GM18907 (cell line): ENCODE measurements at regions not wholly inside any gene's neighbourhood (a gene's known extent, or its start where the extent isn't known, plus 50 kb on each side); places are given as distances from the start of the nearest gene placed in this dataset.
"Not testable (repeated sequence)": the region's sequence is repeated elsewhere in the genome, so short reads cannot be mapped to it uniquely, and the experiment has no call there.

Source experiments
- ATAC-seq: cut with Tn5 transposase; IDR thresholded peaks from one replicate; pipeline ENCODE4 v1.9.1; 2021; ENCODE audit warnings: mild to moderate bottlenecking, moderate library complexity; ENCODE audit not compliant: unreplicated experiment

DNA sequence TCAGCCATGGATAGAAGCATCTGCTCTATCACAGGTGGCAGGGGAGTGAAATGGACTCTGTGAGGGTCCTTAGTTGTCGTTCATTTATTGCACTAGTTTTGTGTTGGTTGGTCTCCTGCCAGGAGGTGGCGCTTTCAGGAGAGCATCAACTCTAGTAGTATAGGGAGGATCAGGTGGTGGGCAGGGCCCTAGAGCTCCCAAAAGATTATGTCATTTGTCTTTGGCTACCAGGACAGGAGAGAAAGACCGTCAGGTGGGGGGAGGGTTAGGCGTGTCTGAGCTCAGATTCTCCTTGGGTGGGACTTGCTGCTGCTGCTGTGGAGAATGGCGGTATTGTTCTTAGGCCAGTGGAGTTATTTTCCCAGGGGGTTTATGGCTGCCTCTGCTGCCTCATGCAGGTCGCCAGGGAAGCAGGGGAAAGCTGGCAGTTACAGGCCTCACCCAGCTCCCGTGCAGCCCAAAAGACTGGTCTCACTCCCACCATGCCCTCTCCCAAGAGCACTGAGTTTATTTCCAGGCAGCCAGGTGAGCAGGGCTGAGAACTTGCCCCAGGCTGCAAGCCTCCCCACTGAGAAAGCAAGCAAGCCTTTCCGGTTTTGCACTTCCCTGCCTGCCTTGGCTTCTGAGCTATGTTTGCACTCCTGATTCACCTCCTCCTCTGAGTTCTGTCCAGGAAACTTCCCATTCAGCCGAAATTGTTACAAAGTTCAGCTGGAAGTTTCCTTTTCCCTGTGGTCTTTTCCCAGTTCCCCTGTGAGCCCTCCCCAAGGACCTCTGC, 317.3 kb downstream of the TAF11L14 start:
- ATAC-seq = no peak

DNA sequence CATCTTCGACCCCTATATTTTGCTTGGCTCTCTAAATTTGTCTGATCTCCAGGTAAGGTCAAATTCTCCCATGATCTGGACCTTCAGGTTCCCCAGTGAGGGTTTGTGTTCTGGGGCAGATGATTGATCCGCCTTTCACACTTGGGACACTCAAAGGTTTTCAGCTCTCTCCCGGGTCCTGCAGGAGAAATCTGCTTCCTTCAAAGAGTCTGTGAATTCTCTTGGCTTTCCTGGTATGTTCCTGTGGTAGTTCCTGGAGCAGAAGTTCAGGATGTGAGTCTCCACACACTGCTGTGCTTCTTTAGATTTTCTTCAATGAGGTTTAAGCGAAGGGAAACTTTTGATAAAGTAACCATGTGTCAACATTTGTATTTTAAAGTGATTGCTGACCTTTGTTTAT, 318.0 kb downstream of the TAF11L14 start:
- ATAC-seq = no peak

DNA sequence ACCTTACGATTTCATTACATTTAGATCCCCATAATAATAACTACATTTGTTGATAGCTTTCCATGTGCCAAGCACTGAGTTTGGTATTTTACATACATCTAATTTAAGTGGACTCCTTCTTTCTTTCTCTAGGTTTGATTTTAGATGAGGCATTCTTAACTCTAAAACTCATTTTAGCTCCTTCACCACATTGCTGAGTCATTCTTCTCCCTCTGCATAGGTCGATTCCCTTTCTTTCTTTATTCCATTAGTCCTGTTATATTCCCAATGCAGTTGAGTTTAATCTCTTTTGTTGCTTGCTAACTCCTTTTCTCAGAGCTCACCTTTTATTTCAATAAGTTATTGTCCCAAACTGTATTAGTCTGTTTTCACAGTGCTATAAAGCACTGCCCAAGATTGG, 329.8 kb downstream of the TAF11L14 start:
- no peak for ATAC-seq

DNA sequence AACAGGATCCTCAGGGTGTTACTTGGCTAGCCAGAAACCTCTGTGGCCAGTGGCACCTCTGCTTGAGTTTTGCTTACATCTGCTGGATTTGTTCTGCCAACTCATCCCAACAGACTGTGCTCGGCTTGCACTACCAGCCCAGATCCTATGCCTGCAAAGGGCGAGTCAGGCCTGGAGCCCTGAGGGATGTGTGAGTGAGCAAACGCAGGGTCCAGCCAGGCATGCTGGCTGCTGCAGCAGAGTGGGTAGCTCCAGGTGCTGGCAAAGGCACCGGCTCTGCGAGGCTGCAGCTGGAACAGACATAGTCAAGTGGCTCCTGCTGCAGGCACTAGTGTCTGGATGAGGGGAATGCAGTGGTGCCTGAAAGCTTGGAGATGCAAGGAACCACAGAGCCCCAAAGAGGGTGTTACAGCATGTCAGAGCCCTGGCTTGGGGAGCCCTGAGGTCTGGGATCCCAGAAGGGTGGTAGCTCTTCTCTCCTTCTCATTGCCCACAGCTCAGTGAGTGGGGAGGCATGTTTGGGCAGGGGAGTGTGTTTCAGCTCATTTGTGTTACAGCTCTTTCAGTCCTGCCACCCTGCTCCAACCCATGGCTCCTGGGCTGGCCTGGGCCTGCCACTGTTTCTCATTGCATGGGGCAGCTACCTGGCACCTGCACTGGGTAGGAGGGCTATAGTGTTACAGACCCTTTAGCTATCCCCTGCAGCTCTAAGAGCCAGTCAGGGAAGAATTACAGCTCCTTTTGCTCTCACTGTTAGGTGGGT, 332.6 kb downstream of the TAF11L14 start:
- no peak for ATAC-seq

DNA sequence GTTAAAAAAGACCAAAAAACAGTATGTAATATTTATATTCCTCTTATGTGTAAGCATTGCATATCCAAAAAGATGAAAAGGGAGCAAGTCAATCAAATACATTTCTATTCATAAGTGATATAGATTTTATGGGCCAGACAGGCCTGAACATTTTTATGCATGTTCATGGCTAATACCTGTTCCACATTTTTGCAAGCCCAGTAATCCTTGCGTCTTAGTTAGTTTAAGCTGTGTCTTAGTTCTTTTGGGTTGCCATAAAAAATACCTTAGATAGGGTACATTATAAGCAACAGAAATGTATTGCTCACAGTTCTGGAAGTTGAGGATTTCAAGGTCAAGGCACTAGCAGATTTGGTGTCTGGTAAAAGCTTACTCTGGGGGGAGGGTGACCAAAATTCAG, 342.1 kb downstream of the TAF11L14 start:
- no peak for ATAC-seq

DNA sequence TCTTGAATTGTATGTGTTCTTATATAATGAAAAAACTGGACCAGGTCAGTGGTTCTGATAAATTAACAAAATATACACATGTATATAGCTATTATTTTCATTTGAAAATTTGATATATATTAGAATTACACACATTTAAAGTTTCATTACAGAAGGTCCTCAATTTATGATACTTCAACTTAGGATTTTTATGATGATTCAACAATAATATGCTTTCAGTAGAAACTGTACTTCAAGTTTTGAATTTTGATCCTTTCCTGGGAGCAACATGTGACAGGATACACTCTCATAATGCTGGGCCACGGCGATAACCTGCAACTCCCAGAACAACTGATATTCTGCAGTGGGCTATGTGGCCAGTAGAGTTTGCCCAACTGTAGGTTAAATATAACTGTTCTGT, 344.7 kb downstream of the TAF11L14 start:
- no peak for ATAC-seq

DNA sequence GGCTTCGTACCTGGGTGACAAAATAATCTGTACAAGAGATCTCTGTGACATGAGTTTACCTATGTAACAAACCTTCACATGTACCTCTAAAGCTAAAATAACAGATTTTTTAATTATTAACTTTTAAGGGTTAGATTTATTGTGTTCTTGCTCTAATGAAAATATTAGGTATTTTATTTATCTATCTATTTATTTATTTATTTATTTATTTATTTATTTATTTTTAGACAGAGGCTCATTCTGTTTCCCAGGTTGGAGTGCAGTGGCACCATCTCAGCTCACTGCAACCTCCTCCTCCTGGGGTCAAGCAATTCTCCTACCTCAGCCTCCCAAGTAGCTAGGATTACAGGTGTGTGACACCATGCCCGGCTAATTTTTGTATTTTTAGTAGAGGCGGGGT, 348.4 kb downstream of the TAF11L14 start:
- not testable (repeated sequence) for ATAC-seq

DNA sequence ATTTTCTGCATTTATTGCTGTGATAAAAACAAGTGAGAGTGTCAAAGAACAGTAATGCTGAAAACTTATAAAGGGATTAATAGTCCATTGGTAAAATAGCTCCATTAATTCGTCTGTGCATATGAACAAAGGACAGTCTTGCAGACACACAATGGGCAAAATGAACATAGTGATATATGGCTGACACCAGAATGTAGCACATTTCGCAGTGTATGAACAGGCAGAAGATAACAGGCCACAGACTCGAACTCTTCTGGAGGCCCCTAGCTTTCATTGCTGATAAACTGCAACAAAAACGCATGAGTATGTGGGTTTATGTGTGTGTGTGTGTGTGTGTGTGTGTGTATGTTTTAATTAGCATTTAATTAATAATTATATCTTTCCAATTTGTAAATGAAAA, 354.8 kb downstream of the TAF11L14 start:
- ATAC-seq = no peak

DNA sequence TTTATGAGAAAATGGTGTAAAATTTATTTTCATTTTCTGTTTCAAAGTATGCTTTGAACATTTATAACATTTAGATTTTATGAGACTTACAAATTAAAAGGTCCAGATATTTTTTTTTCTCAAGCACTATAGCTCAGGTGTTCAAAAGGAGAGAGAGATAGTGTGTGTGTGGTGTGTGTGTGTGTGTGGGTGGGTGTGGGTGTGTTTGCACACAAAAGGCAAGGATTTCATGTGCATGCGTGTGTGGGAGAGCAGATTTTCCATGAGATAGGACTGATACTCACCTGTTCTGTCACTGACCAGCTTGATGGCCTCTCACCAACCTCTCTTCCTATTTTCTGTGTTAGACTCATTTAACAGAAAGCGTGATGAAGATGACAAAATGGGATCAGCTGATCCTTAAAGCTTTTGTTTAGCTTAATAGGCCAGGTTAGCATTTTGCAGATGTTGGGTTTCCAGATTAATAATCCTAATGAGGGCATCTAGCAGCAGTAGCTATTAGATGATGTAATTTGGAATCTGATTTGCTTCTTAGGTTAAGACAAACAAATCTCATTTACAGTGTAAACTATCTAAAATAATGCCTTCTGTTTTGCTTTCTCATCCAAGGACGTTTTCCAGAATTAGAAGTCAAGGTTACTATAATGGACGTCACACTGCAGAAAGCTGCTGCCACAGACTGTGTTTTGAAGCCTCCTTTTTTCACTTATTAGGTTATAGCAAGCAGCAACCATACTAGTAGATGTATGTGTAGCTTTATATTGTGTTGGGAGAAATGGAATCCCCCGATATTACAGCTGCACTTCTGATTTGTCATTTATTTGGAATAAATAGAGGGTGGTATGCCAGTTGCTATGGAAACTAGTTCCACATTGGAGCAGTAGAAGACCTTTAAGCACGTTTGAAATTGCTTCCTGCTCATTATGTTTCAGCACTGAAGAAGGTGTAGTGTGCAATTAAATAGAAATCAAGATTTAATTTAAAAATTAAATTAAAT, 355.6 kb downstream of the TAF11L14 start:
- ATAC-seq = no peak

DNA sequence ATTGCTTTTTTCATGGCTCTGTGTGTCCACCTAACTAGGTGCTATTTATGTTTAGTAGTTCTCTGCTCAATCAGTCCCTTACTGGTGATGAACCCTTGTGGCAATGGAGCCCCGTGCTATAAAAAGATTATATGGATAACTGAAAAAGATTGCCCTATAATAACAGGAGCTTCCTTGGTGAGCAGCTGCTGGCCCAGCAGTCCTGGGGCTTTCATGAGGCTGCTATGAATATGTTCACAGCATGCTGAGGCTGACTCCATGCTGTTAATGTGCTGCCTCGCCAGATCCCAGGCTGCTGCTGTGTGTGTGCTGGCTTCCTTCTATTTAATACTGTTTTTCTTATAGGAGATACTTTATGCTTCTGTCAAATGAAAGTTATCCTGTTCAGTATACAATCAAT, 357.5 kb downstream of the TAF11L14 start:
- no peak for ATAC-seq

DNA sequence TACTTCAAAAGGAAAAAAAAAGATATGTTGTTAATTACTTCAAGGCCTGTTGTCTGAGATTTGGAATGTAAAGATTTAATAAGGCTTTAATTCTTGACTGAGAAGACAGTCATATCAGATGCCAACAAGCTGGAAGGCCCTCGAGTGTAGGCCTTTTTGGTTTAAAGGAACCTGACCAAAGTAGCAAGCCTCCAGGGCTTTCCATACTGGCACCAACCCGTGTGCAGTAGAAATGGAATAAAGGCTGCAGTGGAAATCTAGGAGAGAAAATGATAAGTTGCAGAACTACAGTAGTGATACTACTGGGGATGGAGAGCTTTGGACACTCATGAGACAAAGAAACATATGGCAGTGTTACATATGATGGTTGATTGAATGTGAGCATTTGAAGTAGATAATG, 358.0 kb downstream of the TAF11L14 start:
- no peak for ATAC-seq

DNA sequence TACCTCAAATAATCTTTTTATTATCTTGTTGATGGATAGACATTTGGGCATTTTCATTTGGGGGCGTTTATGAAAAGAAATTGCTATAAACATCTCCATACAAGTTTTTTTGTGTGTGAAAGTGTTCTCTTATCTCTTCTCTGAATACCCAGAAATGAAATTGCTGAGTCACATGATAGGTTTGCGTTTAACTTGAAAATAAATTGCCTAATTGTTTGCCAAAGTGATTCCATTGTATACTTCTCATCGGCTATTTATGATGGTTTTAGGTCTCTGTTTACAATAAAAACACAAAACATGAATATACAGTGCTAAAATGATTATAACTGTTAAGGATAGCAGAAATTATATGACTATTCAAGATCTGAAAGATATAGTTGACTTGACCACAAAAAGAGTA, 361.7 kb downstream of the TAF11L14 start:
- ATAC-seq = no peak

DNA sequence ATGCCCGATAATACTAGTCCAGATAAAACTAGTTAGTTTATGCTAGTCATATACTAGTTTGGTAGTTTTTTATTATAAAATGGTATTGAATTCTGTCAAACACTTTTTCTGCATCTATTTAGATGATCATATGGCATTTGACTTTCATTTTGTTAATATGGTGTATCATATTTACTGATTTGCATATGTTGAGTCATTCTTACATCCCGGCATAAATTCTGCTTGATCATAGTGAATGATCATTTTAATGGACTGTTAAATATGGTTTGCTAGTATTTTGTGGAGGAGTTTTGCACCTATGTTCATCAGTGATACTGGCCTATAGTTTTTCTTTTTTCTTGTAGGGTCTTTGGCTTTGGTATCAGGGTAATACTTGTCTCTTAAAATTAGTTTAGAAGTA, 365.6 kb downstream of the TAF11L14 start:
- ATAC-seq = no peak

DNA sequence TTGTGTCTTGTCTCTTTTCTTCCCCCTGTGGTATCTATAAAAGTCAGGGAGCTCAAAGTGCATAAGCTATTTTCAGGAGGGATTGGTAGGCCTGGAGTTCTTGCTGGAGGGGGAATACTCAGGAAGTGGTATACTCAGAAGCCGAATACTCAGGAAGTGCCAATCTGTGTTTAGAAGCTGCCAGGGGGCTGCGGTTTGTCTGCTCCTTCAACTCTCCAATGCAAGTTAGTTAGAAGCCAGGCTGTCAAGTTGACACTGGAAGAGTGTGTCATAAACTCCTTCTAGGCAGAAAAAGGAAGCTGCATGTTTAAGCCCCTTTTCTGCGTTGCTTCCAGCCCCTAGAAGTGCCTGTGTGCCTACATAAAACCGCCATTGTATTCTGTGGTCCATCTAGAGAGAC, 366.5 kb downstream of the TAF11L14 start:
- no peak for ATAC-seq

DNA sequence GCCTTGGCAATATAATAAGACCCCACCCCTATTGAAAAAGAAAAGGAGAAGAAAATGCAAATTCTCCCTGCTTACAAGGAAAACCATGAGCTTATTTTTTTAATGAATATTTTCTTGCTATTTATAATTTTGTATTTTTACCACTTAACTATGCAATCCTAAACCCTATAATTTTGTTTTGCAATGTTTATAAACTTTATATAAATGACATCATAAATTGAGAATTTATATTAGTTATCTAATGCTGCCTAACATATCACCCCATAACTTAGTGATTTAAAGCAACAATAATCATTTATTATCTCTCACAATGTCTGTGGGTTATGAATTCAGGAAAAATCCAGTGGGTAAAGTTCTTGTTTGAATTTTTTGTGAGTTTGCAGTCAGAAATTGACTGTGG, 369.1 kb downstream of the TAF11L14 start:
- ATAC-seq = no peak

DNA sequence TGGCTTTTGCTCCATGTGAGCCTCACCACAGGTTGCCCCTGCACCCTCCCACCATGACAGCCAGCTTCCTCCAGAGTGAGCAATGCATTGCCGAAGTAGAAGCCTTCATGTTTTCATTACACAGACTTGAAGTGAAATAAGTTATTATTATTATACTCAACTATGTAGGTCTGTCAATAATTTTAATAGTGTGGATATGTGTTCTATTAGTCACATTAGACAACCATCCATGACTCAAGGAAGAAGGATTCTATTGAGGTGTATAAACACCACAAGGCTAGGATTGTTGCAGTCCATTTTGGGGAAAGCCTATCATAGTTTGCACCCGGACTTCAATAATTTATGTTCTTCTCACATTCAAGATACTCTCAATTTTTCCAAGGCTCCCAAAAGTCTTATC, 369.5 kb downstream of the TAF11L14 start:
- ATAC-seq = no peak

DNA sequence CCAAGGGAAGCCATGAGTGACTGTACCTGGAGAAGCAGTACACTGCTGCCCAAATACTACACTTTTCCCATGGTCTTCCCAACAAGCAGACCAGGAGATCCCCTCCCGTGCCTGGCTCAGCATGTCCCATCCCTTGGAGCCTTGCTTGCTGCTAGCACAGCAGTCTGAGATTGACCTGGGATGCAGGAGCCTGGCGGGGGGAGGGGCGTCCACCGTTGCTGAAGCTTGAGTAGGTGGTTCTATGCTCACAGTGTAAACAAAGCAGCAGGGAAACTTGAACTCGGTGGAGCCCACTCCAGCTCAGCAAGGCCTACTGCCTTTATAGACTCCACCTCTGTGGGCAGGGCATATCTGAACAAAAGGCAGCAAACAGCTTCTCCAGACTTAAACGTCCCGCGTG, 372.0 kb downstream of the TAF11L14 start:
- not testable (repeated sequence) for ATAC-seq

DNA sequence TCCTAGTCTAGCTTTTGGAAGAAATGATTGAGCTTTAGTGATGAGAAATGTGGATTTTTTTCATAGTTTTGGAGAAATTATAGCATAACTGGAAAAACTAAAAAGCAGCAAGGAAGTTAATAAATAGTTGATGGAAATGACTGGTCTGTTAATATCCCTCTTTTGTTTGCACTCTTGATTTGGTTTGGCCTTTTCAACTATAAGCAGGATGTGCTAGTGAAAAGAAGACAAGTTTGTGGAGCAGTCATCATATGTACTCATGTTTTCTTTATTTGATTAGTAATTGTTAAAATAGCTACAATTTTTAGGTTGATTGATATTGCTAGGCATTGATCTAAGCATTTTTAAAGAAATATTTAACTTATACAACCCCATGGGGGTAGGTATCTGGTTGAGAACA, 374.7 kb downstream of the TAF11L14 start:
- no peak for ATAC-seq

DNA sequence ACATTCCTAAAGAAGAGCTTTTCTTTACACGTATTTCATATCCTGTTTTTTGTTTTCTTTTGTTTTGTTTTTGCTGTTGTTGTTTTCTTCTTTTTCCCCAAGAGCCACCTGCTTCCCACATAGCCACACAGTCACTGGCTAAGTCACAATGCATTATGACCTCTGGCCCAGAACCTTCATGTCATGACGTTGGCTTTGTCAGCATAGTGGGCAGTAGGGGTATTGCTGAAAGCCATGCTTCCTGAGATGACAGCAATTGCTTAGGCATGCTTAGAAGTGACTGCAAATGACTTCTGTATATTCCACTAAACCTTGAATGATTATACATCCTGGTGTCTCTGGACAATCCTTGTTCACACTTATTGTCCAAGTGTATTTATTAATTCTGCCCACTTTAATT, 375.8 kb downstream of the TAF11L14 start:
- ATAC-seq = no peak

DNA sequence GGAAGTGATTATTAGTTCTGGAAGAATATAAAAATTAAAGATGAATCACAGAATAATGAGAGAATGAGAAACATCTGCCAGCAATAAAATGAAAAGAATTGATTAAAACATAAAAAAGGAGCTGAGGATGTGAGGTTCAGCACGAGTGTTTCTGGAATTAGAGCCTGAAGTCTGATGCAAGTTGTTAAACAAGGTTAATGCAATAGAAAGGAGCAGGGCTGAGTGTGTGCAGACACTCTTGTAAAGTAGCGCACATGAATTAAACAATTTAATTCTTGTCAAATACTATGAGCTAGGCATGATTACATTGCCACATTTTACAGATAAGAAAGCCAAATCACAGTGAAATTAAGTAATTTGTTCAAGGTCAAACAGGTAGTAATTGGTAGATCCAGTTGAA, 384.2 kb downstream of the TAF11L14 start:
- no peak for ATAC-seq

DNA sequence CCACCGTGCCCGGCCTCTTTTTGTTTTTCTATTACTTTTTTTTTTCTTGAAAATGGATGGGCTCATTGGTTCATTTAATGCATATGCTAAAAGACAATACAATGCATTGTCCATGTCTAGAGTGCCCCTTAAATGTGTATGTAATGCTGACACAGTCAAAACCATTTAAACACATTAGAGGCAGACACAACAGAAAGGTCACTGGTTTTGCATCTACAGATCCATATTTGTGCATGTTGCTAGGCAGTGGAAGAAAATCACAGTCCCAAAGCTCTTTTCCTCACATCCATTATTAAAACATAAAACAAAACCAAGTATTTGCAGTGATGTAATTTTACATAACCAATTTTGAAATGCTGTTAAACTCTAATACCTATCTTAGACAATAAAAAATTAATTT, 389.0 kb downstream of the TAF11L14 start:
- ATAC-seq = no peak
